Neuronal stem cell (in vitro differentiated cells): ENCODE measurements at regions not wholly inside any gene's neighbourhood (a gene's known extent, or its start where the extent isn't known, plus 50 kb on each side); places are given as distances from the start of the nearest gene placed in this dataset.

ENCODE experiments used
- DNase-seq: peaks from one replicate; pipeline ENCODE4 v3.0.0-alpha.2; 2013; ENCODE audit warnings: low spot score
- H2AFZ ChIP-seq: one replicate; pipeline ENCODE4 v1.6.1; 2013; ENCODE audit warnings: mild to moderate bottlenecking, low read length, inconsistent platforms
- H2AK5ac ChIP-seq: 2 replicates; pipeline ENCODE4 v1.6.1; 2013; ENCODE audit warnings: low read depth, mild to moderate bottlenecking, inconsistent platforms, low read length, moderate library complexity, mixed read lengths
- H2BK120ac ChIP-seq: 2 replicates; pipeline ENCODE4 v1.6.1; 2013; ENCODE audit warnings: low read depth, mild to moderate bottlenecking, inconsistent platforms, low read length, moderate library complexity, mixed read lengths
- H2BK12ac ChIP-seq: one replicate; pipeline ENCODE4 v1.6.1; 2013; ENCODE audit warnings: low read length, inconsistent platforms
- H2BK15ac ChIP-seq: 2 replicates; pipeline ENCODE4 v1.6.1; 2013; ENCODE audit warnings: mild to moderate bottlenecking, low read length, inconsistent platforms, mixed read lengths
- H2BK5ac ChIP-seq: one replicate; pipeline ENCODE4 v1.6.1; 2013; ENCODE audit warnings: inconsistent platforms, mild to moderate bottlenecking, low read length, moderate library complexity
- H3K14ac ChIP-seq: one replicate; pipeline ENCODE4 v1.6.1; 2013; ENCODE audit warnings: low read length, inconsistent platforms
- H3K18ac ChIP-seq: 2 replicates; pipeline ENCODE4 v1.6.1; 2013; ENCODE audit warnings: low read length, inconsistent platforms
- H3K23ac ChIP-seq: 2 replicates; pipeline ENCODE4 v1.6.1; 2013; ENCODE audit warnings: low read depth, mild to moderate bottlenecking, mixed read lengths, low read length, inconsistent platforms; ENCODE audit not compliant: poor library complexity
- H3K27ac ChIP-seq: replicated peaks from 3 replicates; pipeline ENCODE4 v1.5.1; 2013; ENCODE audit warnings: low read length, inconsistent platforms
- H3K27me3 ChIP-seq, 3 experiments: 2 replicates each; pipeline ENCODE4 v1.6.1; 2013; ENCODE audit warnings: low read length in 3 of 3, mild to moderate bottlenecking in 2 of 3, inconsistent platforms in 1 of 3, low read depth in 1 of 3, mixed read lengths in 1 of 3, moderate library complexity in 1 of 3; ENCODE audit not compliant: control insufficient read depth in 3 of 3, insufficient read depth in 3 of 3
- H3K36me3 ChIP-seq, 2 donors: replicated peaks in 1 of 2; 2 replicates each; pipeline ENCODE4 v1.6.1; 2013; ENCODE audit warnings: low read length in 2 of 2; ENCODE audit not compliant: control insufficient read depth in 2 of 2, insufficient read depth in 2 of 2
- H3K4ac ChIP-seq: 2 replicates; pipeline ENCODE4 v1.6.1; 2013; ENCODE audit warnings: inconsistent platforms, mild to moderate bottlenecking, low read length, moderate library complexity
- H3K4me1 ChIP-seq, 2 donors: 1 replicate in 1 of 2; 2 replicates in 1 of 2; pipeline ENCODE4 v1.6.1; 2013; ENCODE audit warnings: low read length in 2 of 2, low read depth in 1 of 2; ENCODE audit not compliant: control insufficient read depth in 2 of 2, insufficient read depth in 1 of 2
- H3K4me2 ChIP-seq: one replicate; pipeline ENCODE4 v1.6.1; 2013; ENCODE audit warnings: mild to moderate bottlenecking, low read length, inconsistent platforms; ENCODE audit not compliant: insufficient read depth, poor library complexity, severe bottlenecking
- H3K4me3 ChIP-seq, 2 donors: 2 replicates each; pipeline ENCODE4 v1.5.1; 2013; ENCODE audit warnings: low read length in 2 of 2, mild to moderate bottlenecking in 2 of 2, inconsistent platforms in 1 of 2, moderate library complexity in 1 of 2
- H3K79me1 ChIP-seq: one replicate; pipeline ENCODE4 v1.6.1; 2013; ENCODE audit warnings: low read depth, mild to moderate bottlenecking, inconsistent platforms, low read length, moderate library complexity
- H3K9ac ChIP-seq: one replicate; pipeline ENCODE4 v1.6.1; 2013; ENCODE audit warnings: mild to moderate bottlenecking, low read depth, low read length, inconsistent platforms; ENCODE audit not compliant: poor library complexity
- H3K9me3 ChIP-seq, 2 donors: replicated peaks in 1 of 2; 2 replicates each; pipeline versions ENCODE3 to v1.6.1; 2013; ENCODE audit warnings: low read length in 2 of 2, mild to moderate bottlenecking in 2 of 2, inconsistent platforms in 1 of 2, low read depth in 1 of 2, mixed read lengths in 1 of 2, moderate library complexity in 1 of 2; ENCODE audit not compliant: control insufficient read depth in 2 of 2, insufficient read depth in 1 of 2
- H4K8ac ChIP-seq: one replicate; pipeline ENCODE4 v1.6.1; 2013; ENCODE audit warnings: low read depth, mild to moderate bottlenecking, inconsistent platforms, low read length, moderate library complexity
- H4K91ac ChIP-seq: one replicate; pipeline ENCODE4 v1.6.1; 2013; ENCODE audit warnings: low read length, low read depth, mild to moderate bottlenecking, inconsistent platforms; ENCODE audit not compliant: poor library complexity
- WGBS, 2 donors: extraction: QIAGEN DNeasy Blood & Tissue Kit; methylation state at CpG; one replicate each; pipeline ENCODE4 v1.1.7; 2013; ENCODE audit warnings: missing lambda C conversion rate in 2 of 2, mixed read lengths in 1 of 2; ENCODE audit not compliant: insufficient read length in 2 of 2, insufficient replicate concordance in 1 of 2; ENCODE audit errors: extremely low coverage in 2 of 2; 5-methylcytosine and 5-hydroxymethylcytosine counted together

GRCh38 chr7:97450516-97450915 is 281.4 kb upstream of the TAC1 start:
- Histone ChIP-seq H3K23ac (no peak overlapping the region), H2AK5ac (no peak overlapping the region)

GRCh38 chr7:97454636-97455035 is 277.2 kb upstream of the TAC1 start:
- H3K4me3 ChIP-seq, result no peak overlapping the region
- no peaks in the 10 kb centered on the region for H3K27me3 ChIP-seq
- no peak overlapping the region for H3K23ac ChIP-seq
- H3K14ac ChIP-seq, result no peak overlapping the region
- H2BK15ac ChIP-seq, result no peak overlapping the region
- no peak overlapping the region for H2BK5ac ChIP-seq
- H3K9ac ChIP-seq, result no peak overlapping the region
- no peak overlapping the region for H3K27ac ChIP-seq
- H3K18ac ChIP-seq, result no peak overlapping the region
- H2BK120ac ChIP-seq, result no peak overlapping the region
- no peak overlapping the region for H2AK5ac ChIP-seq
- no CpG with 5 or more reads among the region's 1 CpG for WGBS, 2 donors
- no peak overlapping the region for H3K4ac ChIP-seq
- no peak overlapping the region for H4K91ac ChIP-seq
- no peak overlapping the region for H3K4me2 ChIP-seq
- H3K36me3 ChIP-seq, result peaks cover 0 to 1% of the 10 kb centered on the region in 2 donors
- peaks cover 0 to 9% of the 10 kb centered on the region in 2 donors for H3K9me3 ChIP-seq
- DNase-seq, result no peak
- H2AFZ ChIP-seq, result peak overlapping the region; percentile 46
- H2BK12ac ChIP-seq, result no peak overlapping the region
- no peaks in the 10 kb centered on the region for H3K79me1 ChIP-seq
- H4K8ac ChIP-seq, result no peak overlapping the region
- peaks cover 1 to 3% of the 10 kb centered on the region in 2 donors for H3K4me1 ChIP-seq

More at GRCh38 chr7:97450516-97450915, 281.4 kb upstream of the TAC1 start:
- H3K14ac ChIP-seq, result no peak overlapping the region
- H3K4ac ChIP-seq, result no peak overlapping the region
- no peak overlapping the region for H3K4me3 ChIP-seq
- DNase-seq, result no peak
- H2BK5ac ChIP-seq, result no peak overlapping the region
- no peak overlapping the region for H3K9ac ChIP-seq
- no peak overlapping the region for H3K4me2 ChIP-seq
- no CpG with 5 or more reads among the region's 1 CpG for WGBS, 2 donors
- peaks cover 0 to 15% of the 10 kb centered on the region in 2 donors for H3K9me3 ChIP-seq
- no peaks in the 10 kb centered on the region for H3K27me3 ChIP-seq
- H3K4me1 ChIP-seq, result peaks cover 1 to 3% of the 10 kb centered on the region in 2 donors
- no peak overlapping the region for H4K91ac ChIP-seq
- no peak overlapping the region for H3K18ac ChIP-seq
- peaks cover 0 to 1% of the 10 kb centered on the region in 2 donors for H3K36me3 ChIP-seq
- H2BK12ac ChIP-seq, result no peak overlapping the region
- no peak overlapping the region for H3K27ac ChIP-seq
- no peak overlapping the region for H2BK120ac ChIP-seq
- H4K8ac ChIP-seq, result no peak overlapping the region
- no peaks in the 10 kb centered on the region for H3K79me1 ChIP-seq
- H2AFZ ChIP-seq, result peak overlapping the region; percentile 47
- no peak overlapping the region for H2BK15ac ChIP-seq

GRCh38 chr7:97457054-97457453 is 274.8 kb upstream of the TAC1 start:
- WGBS, 2 donors, result no CpG with 5 or more reads among the region's 3 CpGs
- Histone ChIP-seq H3K18ac (no peak overlapping the region), H3K4ac (no peak overlapping the region), H3K36me3 (no peaks in the 10 kb centered on the region), H3K79me1 (no peaks in the 10 kb centered on the region), H2AFZ (peak overlapping the region; percentile 49), H4K8ac (no peak overlapping the region), H3K27ac (no peak overlapping the region), H3K27me3 (no peaks in the 10 kb centered on the region), H2BK12ac (no peak overlapping the region), H3K9me3 (peaks cover 3 to 10% of the 10 kb centered on the region in 2 donors), H2AK5ac (no peak overlapping the region), H3K9ac (no peak overlapping the region), H3K4me1 (peaks cover 0 to 1% of the 10 kb centered on the region in 2 donors), H3K4me3 (no peak overlapping the region), H2BK120ac (no peak overlapping the region), H2BK5ac (no peak overlapping the region), H4K91ac (no peak overlapping the region), H3K14ac (no peak overlapping the region), H2BK15ac (no peak overlapping the region), H3K23ac (no peak overlapping the region), H3K4me2 (no peak overlapping the region)
- no peak for DNase-seq

GRCh38 chr7:97460433-97460832 is 271.5 kb upstream of the TAC1 start:
- H3K18ac ChIP-seq, result no peak overlapping the region
- H4K8ac ChIP-seq, result no peak overlapping the region
- no peak overlapping the region for H3K4ac ChIP-seq
- no CpG with 5 or more reads among the region's 1 CpG for WGBS, 2 donors
- H4K91ac ChIP-seq, result no peak overlapping the region
- H3K27ac ChIP-seq, result no peak overlapping the region
- no peaks in the 10 kb centered on the region for H3K36me3 ChIP-seq
- H3K4me1 ChIP-seq, result no peaks in the 10 kb centered on the region
- peaks cover 3 to 6% of the 10 kb centered on the region in 2 donors for H3K9me3 ChIP-seq
- H3K9ac ChIP-seq, result no peak overlapping the region
- H2BK5ac ChIP-seq, result no peak overlapping the region
- no peak overlapping the region for H2AK5ac ChIP-seq
- no peak overlapping the region for H3K4me2 ChIP-seq
- no peak overlapping the region for H2BK15ac ChIP-seq
- H2BK120ac ChIP-seq, result no peak overlapping the region
- H2AFZ ChIP-seq, result no peak overlapping the region
- H3K14ac ChIP-seq, result no peak overlapping the region
- H3K23ac ChIP-seq, result no peak overlapping the region
- no peak overlapping the region for H3K4me3 ChIP-seq
- DNase-seq, result no peak
- H2BK12ac ChIP-seq, result no peak overlapping the region
- no peaks in the 10 kb centered on the region for H3K79me1 ChIP-seq
- no peaks in the 10 kb centered on the region for H3K27me3 ChIP-seq
